ENCODE measurements at regions not wholly inside any gene's neighbourhood (a gene's known extent, or its start where the extent isn't known, plus 50 kb on each side); places are given as distances from the start of the nearest gene placed in this dataset.

DNA sequence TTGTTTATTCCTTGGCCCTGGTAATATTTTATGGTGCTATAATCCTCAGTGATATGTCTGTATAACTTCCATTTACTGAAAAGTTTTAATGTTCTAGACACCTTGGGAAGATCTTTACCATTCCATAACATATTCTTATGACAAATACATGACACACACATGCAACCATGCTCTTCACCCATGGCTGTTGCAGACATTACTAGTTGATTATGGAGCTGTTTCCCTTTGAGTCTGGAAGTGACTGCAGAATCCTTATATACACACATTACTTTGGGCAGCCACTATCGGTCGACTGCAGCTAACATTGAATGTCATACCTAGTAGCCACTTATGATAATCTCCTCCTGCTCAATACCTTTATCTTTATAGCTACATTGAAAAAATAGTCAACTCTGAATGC is 243.1 kb upstream of the ADAMTS9 start:
- TF ChIP-seq, protein P1, sequence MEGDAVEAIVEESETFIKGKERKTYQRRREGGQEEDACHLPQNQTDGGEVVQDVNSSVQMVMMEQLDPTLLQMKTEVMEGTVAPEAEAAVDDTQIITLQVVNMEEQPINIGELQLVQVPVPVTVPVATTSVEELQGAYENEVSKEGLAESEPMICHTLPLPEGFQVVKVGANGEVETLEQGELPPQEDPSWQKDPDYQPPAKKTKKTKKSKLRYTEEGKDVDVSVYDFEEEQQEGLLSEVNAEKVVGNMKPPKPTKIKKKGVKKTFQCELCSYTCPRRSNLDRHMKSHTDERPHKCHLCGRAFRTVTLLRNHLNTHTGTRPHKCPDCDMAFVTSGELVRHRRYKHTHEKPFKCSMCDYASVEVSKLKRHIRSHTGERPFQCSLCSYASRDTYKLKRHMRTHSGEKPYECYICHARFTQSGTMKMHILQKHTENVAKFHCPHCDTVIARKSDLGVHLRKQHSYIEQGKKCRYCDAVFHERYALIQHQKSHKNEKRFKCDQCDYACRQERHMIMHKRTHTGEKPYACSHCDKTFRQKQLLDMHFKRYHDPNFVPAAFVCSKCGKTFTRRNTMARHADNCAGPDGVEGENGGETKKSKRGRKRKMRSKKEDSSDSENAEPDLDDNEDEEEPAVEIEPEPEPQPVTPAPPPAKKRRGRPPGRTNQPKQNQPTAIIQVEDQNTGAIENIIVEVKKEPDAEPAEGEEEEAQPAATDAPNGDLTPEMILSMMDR (IDR thresholded peaks at IDR 0.05; ENCODE audit: insufficient read depth, low read length) = no peak
- no peak for TF ChIP-seq POLR2AphosphoS5 (IDR thresholded peaks at IDR 0.05; ENCODE audit: low read depth)

Data from HL-60 (cell line).